ENCODE measurements at regions not wholly inside any gene's neighbourhood (a gene's known extent, or its start where the extent isn't known, plus 50 kb on each side); places are given as distances from the start of the nearest gene placed in this dataset.
"Not testable (repeated sequence)": the region's sequence is repeated elsewhere in the genome, so short reads cannot be mapped to it uniquely, and the experiment has no call there.

DNA sequence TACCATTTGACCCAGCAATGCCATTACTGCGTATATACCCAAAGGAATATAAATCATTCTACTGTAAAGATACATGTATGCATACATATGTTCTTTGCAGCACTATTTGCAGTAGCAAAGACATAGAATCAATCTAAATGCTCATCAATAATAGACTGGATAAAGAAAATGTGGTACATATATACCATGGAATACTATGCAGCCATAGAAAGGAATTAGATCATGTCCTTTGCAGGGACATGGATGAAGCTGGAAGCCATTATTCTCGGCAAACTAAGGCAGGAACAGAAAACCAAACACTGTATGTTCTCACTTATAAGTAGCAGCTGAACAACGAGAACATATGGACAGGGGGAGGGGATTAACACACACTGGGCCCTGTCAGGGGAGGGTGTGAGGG is 54.8 kb upstream of the ZNF30 start:
- H3K4me3 ChIP-seq, H3K9me3 ChIP-seq: not testable (repeated sequence)

DNA sequence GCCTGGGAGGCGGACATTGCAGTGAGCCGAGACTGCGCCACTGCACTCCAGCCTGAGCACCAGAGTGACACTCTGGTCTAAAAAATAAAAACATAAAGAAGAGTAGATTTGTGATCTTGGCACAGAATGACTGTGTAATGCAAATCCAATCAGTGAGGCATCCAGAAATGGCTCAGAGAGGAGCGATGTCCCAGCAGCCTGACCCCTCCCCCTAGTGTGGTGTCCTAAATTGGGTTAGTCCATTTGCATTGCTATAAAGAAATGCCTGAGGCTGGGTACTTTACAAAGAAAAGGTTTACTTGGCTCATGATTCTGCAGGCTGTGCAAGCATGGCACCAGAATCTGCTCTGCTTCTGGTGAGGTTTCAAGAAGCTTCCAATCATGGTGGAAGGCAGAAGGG is 59.1 kb upstream of the ZNF30 start:
- H3K9me3 ChIP-seq = no peaks in the 10 kb centered on the region
- no peak overlapping the region for H3K9ac ChIP-seq (ENCODE audit: low read depth in 2 of 2, low read length in 2 of 2)
- TF ChIP-seq, protein P1, sequence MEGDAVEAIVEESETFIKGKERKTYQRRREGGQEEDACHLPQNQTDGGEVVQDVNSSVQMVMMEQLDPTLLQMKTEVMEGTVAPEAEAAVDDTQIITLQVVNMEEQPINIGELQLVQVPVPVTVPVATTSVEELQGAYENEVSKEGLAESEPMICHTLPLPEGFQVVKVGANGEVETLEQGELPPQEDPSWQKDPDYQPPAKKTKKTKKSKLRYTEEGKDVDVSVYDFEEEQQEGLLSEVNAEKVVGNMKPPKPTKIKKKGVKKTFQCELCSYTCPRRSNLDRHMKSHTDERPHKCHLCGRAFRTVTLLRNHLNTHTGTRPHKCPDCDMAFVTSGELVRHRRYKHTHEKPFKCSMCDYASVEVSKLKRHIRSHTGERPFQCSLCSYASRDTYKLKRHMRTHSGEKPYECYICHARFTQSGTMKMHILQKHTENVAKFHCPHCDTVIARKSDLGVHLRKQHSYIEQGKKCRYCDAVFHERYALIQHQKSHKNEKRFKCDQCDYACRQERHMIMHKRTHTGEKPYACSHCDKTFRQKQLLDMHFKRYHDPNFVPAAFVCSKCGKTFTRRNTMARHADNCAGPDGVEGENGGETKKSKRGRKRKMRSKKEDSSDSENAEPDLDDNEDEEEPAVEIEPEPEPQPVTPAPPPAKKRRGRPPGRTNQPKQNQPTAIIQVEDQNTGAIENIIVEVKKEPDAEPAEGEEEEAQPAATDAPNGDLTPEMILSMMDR (IDR thresholded peaks at IDR 0.05) = no peak
- intact Hi-C loops (cut with DNase I) = no loop called here
- H3K27ac ChIP-seq = no peak overlapping the region
- no peak for DNase-seq
- H3K4me1 ChIP-seq = no peaks in the 10 kb centered on the region
- H3K36me3 ChIP-seq = no peaks in the 10 kb centered on the region
- H3K27me3 ChIP-seq = no peaks in the 10 kb centered on the region
- H3K4me3 ChIP-seq = no peak overlapping the region

More for the DNA sequence above, 54.8 kb upstream of the ZNF30 start:
- H3K36me3 ChIP-seq; H3K27ac ChIP-seq; H3K4me1 ChIP-seq; intact Hi-C loops (cut with DNase I); H3K27me3 ChIP-seq; H3K9ac ChIP-seq (ENCODE audit: low read depth in 2 of 2, low read length in 2 of 2); DNase-seq: not testable (repeated sequence)

DNA sequence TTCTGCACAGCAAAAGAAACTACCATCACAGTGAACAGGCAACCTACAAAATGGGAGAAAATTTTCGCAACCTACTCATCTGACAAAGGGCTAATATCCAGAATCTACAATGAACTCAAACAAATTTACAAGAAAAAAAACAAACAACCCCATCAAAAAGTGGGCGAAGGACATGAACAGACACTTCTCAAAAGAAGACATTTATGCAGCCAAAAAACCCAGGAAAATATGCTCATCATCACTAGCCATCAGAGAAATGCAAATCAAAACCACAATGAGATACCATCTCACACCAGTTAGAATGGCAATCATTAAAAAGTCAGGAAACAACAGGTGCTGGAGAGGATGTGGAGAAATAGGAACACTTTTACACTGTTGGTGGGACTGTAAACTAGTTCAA is 61.5 kb upstream of the ZNF30 start:
- DNase-seq; H3K27me3 ChIP-seq; intact Hi-C loops (cut with DNase I): not testable (repeated sequence)

DNA sequence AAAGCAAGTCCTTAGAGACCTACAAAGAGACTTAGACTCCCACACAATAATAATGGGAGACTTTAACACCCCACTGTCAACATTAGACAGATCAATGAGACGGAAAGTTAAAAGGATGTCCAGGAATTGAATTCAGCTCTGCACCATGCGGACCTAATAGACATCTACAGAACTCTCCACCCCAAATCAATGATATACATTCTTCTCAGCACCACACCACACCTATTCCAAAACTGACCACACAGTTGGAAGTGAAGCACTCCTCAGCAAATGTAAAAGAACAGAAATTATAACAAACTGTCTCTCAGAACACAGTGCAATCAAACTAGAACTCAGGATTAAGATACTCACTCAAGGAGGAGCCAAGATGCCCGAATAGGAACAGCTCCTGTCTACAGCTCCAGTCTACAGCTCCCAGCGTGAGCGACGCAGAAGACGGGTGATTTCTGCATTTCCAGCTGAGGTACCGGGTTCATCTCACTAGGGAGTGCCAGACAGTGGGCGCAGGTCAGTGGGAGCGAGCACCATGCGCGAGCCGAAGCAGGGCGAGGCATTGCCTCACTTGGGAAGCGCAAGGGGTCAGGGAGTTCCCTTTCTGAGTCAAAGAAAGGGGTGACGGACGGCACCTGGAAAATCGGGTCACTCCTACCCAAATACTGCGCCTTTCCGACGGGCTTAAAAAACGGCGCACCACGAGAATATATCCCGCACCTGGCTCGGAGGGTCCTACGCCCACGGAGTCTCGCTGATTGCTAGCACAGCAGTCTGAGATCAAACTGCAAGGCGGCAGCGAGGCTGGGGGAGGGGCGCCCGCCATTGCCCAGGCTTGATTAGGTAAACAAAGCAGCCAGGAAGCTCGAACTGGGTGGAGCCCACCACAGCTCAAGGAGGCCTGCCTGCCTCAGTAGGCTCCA is 66.6 kb upstream of the ZNF30 start:
- not testable (repeated sequence) for H3K27ac ChIP-seq, DNase-seq

More for the DNA sequence above, 61.5 kb upstream of the ZNF30 start:
- not testable (repeated sequence) for H3K4me1 ChIP-seq; H3K27ac ChIP-seq; H3K4me3 ChIP-seq; H3K36me3 ChIP-seq; H3K9me3 ChIP-seq; H3K9ac ChIP-seq (ENCODE audit: low read depth in 2 of 2, low read length in 2 of 2)

DNA sequence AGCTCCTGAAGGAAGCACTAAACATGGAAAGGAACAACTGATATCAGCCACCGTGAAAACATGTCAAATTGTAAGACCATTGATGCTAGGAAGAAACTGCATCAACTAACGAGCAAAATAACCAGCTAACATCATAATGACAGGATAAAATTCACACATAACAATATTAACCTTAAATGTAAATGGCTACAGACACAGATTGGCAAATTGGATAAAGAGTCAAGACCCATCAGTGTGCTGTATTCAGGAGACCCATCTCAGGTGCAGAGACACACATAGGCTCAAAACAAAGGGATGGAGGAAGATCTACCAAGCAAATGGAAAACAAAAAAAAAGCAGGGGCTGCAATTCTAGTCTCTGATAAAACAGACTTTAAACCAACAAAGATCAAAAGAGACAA is 67.4 kb upstream of the ZNF30 start:
- H3K27me3 ChIP-seq; intact Hi-C loops (cut with DNase I); H3K4me3 ChIP-seq; H3K4me1 ChIP-seq; H3K36me3 ChIP-seq; H3K9ac ChIP-seq (ENCODE audit: low read depth in 2 of 2, low read length in 2 of 2); DNase-seq; H3K27ac ChIP-seq; H3K9me3 ChIP-seq: not testable (repeated sequence)

More for the DNA sequence above, 66.6 kb upstream of the ZNF30 start:
- H3K4me1 ChIP-seq; H3K9me3 ChIP-seq; H3K9ac ChIP-seq (ENCODE audit: low read depth in 2 of 2, low read length in 2 of 2); intact Hi-C loops (cut with DNase I); H3K36me3 ChIP-seq; H3K27me3 ChIP-seq: not testable (repeated sequence)
- H3K4me3 ChIP-seq = peak overlapping the region; percentile 45

DNA sequence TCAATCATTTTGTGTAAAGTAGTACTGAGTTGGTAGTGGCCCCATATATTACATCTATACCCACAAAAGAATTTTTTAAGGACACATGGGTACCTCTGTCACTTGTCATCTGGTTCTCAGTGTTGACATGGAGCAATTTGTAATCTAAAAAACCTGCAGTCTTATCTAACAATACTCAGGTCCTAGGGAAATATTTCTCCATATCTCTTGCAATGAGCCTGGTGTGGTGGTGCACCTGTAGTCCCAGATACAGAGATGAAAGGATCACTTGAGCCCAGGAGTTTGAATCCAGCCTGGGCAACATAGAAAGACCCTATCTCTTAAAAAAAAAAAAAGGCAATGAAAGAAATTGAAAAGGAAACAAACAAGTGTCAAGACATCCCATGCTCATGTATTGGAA is 70.7 kb upstream of the ZNF30 start:
- H3K36me3 ChIP-seq = no peaks in the 10 kb centered on the region
- no peak overlapping the region for H3K4me3 ChIP-seq
- H3K9ac ChIP-seq (ENCODE audit: low read depth in 2 of 2, low read length in 2 of 2) = no peak overlapping the region
- H3K27ac ChIP-seq = no peak overlapping the region
- no peaks in the 10 kb centered on the region for H3K4me1 ChIP-seq
- intact Hi-C loops (cut with DNase I) = no loop called here
- no peaks in the 10 kb centered on the region for H3K9me3 ChIP-seq
- no peak for DNase-seq
- no peaks in the 10 kb centered on the region for H3K27me3 ChIP-seq
- TF ChIP-seq, protein P1 (IDR thresholded peaks at IDR 0.05) = no peak

DNA sequence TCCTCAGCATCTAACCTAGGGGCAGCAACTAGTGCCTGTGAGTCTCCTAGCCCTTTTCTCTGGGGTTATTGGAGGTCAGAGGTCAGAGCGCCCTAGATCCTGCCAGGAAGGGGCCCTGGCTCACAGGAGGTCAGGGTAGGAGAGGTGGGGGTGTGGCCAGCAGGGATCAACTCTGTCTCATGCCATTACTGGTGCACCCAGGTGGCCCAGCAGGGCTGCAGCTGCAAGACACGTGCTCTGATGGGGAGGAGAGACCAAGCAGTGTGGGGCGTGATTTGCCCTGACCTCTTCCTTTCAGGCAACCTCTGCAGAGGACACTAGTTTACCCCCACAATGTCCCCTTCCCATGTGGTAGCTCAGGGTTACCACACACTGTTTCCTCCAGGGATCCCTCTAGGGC is 73.3 kb upstream of the ZNF30 start:
- no peaks in the 10 kb centered on the region for H3K9me3 ChIP-seq
- TF ChIP-seq, protein P1 (IDR thresholded peaks at IDR 0.05) = no peak
- H3K4me3 ChIP-seq = no peak overlapping the region
- DNase-seq = no peak
- no peaks in the 10 kb centered on the region for H3K4me1 ChIP-seq
- intact Hi-C loops (cut with DNase I) = no loop called here
- H3K27ac ChIP-seq = no peak overlapping the region
- H3K9ac ChIP-seq (ENCODE audit: low read depth in 2 of 2, low read length in 2 of 2) = no peak overlapping the region
- H3K36me3 ChIP-seq = no peaks in the 10 kb centered on the region
- H3K27me3 ChIP-seq = no peaks in the 10 kb centered on the region
